GM23248 (cell line): ENCODE measurements at regions not wholly inside any gene's neighbourhood (a gene's known extent, or its start where the extent isn't known, plus 50 kb on each side); places are given as distances from the start of the nearest gene placed in this dataset.

Experiments used
- EZH2 ChIP-seq: fragments of 200-600 bp; sonication (generic); IDR thresholded peaks from 2 replicates; pipeline ENCODE4 v1.6.1; 2018; ENCODE audit warnings: antibody characterized with exemption, mild to moderate bottlenecking; ENCODE audit not compliant: insufficient read depth, poor library complexity, severe bottlenecking
- EZH2phosphoT487 ChIP-seq: fragments of 200-600 bp; sonication (generic); IDR thresholded peaks from 2 replicates; pipeline ENCODE4 v1.6.1; 2018; ENCODE audit warnings: antibody characterized with exemption, moderate library complexity, mild to moderate bottlenecking, low read depth; ENCODE audit not compliant: insufficient read depth

DNA sequence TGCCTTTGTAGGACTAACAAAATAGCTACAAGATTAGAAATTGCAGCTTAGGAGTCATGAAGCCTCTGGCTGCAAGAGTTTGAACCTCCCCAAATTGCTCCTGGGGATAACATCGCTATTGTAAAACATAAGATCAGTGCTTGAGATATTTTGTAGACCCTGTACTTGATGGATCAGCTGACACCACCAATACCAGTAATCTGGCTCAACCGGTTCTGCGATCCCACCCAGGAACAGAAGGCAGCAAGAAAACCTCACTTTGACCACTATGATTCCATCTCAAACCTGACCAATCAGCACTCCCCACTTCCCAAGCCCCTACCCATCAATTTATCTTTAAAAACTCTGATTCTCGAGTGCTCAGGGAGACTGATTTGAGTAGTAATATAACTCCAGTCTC lies 206.9 kb upstream of the ADRA1D start:
- no peak for TF ChIP-seq EZH2
- TF ChIP-seq EZH2phosphoT487: no peak
